ENCODE measurements at regions not wholly inside any gene's neighbourhood (a gene's known extent, or its start where the extent isn't known, plus 50 kb on each side); places are given as distances from the start of the nearest gene placed in this dataset.

- Histone ChIP-seq H3K9me3 (replicated peaks; ENCODE audit: insufficient read depth, low read length) (no peaks in the 10 kb centered on the region; the same call in 1 of the 2 replicates), H3K4me1 (ENCODE audit: low read length) (no peaks in the 10 kb centered on the region), H4K20me1 (ENCODE audit: insufficient read depth, low read length) (no peaks in the 10 kb centered on the region), H3K4me2 (ENCODE audit: low read depth, low read length) (no peak overlapping the region), H3F3A (ENCODE audit: insufficient read depth, low read length) (no peaks in the 10 kb centered on the region), H3K4me3 (ENCODE audit: low read length) (no peak overlapping the region), H3K9me2 (replicated peaks; ENCODE audit: insufficient read depth, low read length) (no peaks in the 10 kb centered on the region), H3K79me2 (ENCODE audit: low read length) (no peaks in the 10 kb centered on the region), H3K27me3 (replicated peaks; ENCODE audit: insufficient read depth, low read length) (no peaks in the 10 kb centered on the region), H3K9ac (ENCODE audit: low read length) (no peak overlapping the region), H2AFZ (ENCODE audit: low read length) (no peak overlapping the region), H3K36me3 (replicated peaks; ENCODE audit: insufficient read depth, low read length) (no peaks in the 10 kb centered on the region), H3K27ac (ENCODE audit: low read length) (no peak overlapping the region)
- DNase-seq, result no peak
- TF ChIP-seq CTCF (IDR thresholded peaks at IDR 0.05; ENCODE audit: low read length), result no peak
- no peak for TF ChIP-seq EZH2 (optimal IDR thresholded peaks at IDR 0.05; ENCODE audit: low read depth, low read length)
- no peak for TF ChIP-seq EZH2phosphoT487 (IDR thresholded peaks at IDR 0.05; ENCODE audit: low read length)
Observed at GRCh38 chr4:171517883-171518282, 295.3 kb upstream of the GALNTL6 start.

GRCh38 chr4:171516694-171517093 is 296.5 kb upstream of the GALNTL6 start:
- Histone ChIP-seq H3K9ac (ENCODE audit: low read length) (no peak overlapping the region), H3K4me2 (ENCODE audit: low read depth, low read length) (no peak overlapping the region), H2AFZ (ENCODE audit: low read length) (no peak overlapping the region), H3K27ac (ENCODE audit: low read length) (no peak overlapping the region), H4K20me1 (ENCODE audit: insufficient read depth, low read length) (no peaks in the 10 kb centered on the region), H3K9me2 (replicated peaks; ENCODE audit: insufficient read depth, low read length) (no peaks in the 10 kb centered on the region), H3K36me3 (replicated peaks; ENCODE audit: insufficient read depth, low read length) (no peaks in the 10 kb centered on the region), H3K4me3 (ENCODE audit: low read length) (no peak overlapping the region), H3K27me3 (replicated peaks; ENCODE audit: insufficient read depth, low read length) (no peaks in the 10 kb centered on the region), H3K79me2 (ENCODE audit: low read length) (no peaks in the 10 kb centered on the region), H3K4me1 (ENCODE audit: low read length) (no peaks in the 10 kb centered on the region), H3F3A (ENCODE audit: insufficient read depth, low read length) (no peaks in the 10 kb centered on the region), H3K9me3 (replicated peaks; ENCODE audit: insufficient read depth, low read length) (no peaks in the 10 kb centered on the region; the same call in 1 of the 2 replicates)
- DNase-seq, result no peak
- TF ChIP-seq EZH2phosphoT487 (IDR thresholded peaks at IDR 0.05; ENCODE audit: low read length) (no peak), CTCF (IDR thresholded peaks at IDR 0.05; ENCODE audit: low read length) (no peak), EZH2 (optimal IDR thresholded peaks at IDR 0.05; ENCODE audit: low read depth, low read length) (no peak)

GRCh38 chr4:171484681-171485080 is 328.5 kb upstream of the GALNTL6 start:
- H3K9me3 ChIP-seq (replicated peaks; ENCODE audit: insufficient read depth, low read length), result no peaks in the 10 kb centered on the region
- H3K4me1 ChIP-seq (ENCODE audit: low read length), result no peaks in the 10 kb centered on the region
- H3K27ac ChIP-seq (ENCODE audit: low read length), result no peak overlapping the region
- H3F3A ChIP-seq (ENCODE audit: insufficient read depth, low read length), result no peaks in the 10 kb centered on the region
- no peak overlapping the region for H2AFZ ChIP-seq (ENCODE audit: low read length)
- no peak for DNase-seq
- H4K20me1 ChIP-seq (ENCODE audit: insufficient read depth, low read length), result no peaks in the 10 kb centered on the region
- H3K4me2 ChIP-seq (ENCODE audit: low read depth, low read length), result no peak overlapping the region
- H3K27me3 ChIP-seq (replicated peaks; ENCODE audit: insufficient read depth, low read length), result no peaks in the 10 kb centered on the region
- no peak overlapping the region for H3K4me3 ChIP-seq (ENCODE audit: low read length)
- no peak overlapping the region for H3K9ac ChIP-seq (ENCODE audit: low read length)
- TF ChIP-seq EZH2 (optimal IDR thresholded peaks at IDR 0.05; ENCODE audit: low read depth, low read length) (no peak), CTCF (IDR thresholded peaks at IDR 0.05; ENCODE audit: low read length) (no peak), EZH2phosphoT487 (IDR thresholded peaks at IDR 0.05; ENCODE audit: low read length) (no peak)
- no peaks in the 10 kb centered on the region for H3K36me3 ChIP-seq (replicated peaks; ENCODE audit: insufficient read depth, low read length)
- no peaks in the 10 kb centered on the region for H3K79me2 ChIP-seq (ENCODE audit: low read length)
- H3K9me2 ChIP-seq (replicated peaks; ENCODE audit: insufficient read depth, low read length), result no peaks in the 10 kb centered on the region
